HEK293T (cell line): ENCODE measurements at regions not wholly inside any gene's neighbourhood (a gene's known extent, or its start where the extent isn't known, plus 50 kb on each side); places are given as distances from the start of the nearest gene placed in this dataset.

Experiments used
- ARNT ChIP-seq: fragments of 450-650 bp; IDR thresholded peaks from 2 replicates; pipeline ENCODE4 v1.6.1; 2017; ENCODE audit warnings: mild to moderate bottlenecking
- BHLHE40 ChIP-seq: fragments of 450-650 bp; IDR thresholded peaks from 2 replicates; pipeline ENCODE4 v1.6.1; 2016; ENCODE audit warnings: mild to moderate bottlenecking, moderate library complexity, borderline replicate concordance
- ELF4 ChIP-seq: fragments of 450-650 bp; IDR thresholded peaks from 2 replicates; pipeline ENCODE4 v1.6.1; 2017; ENCODE audit warnings: antibody characterized with exemption
- FOXA1 ChIP-seq: fragments of 450-650 bp; IDR thresholded peaks from 2 replicates; pipeline ENCODE4 v1.6.1; 2016; ENCODE audit warnings: mild to moderate bottlenecking
- FOXK2 ChIP-seq: fragments of 450-650 bp; IDR thresholded peaks from 2 replicates; pipeline ENCODE4 v1.6.1; 2016; ENCODE audit warnings: mild to moderate bottlenecking
- FOXM1 ChIP-seq: fragments of 450-650 bp; IDR thresholded peaks from 2 replicates; pipeline ENCODE4 v1.6.1; 2017; ENCODE audit warnings: mild to moderate bottlenecking, borderline replicate concordance
- HDGF ChIP-seq: fragments of 450-650 bp; IDR thresholded peaks from 2 replicates; pipeline ENCODE4 v1.6.1; 2017; ENCODE audit warnings: antibody characterized with exemption, borderline replicate concordance
- L3MBTL2 ChIP-seq: fragments of 450-650 bp; conservative IDR thresholded peaks from 2 replicates; pipeline ENCODE4 v1.6.1; 2016; ENCODE audit warnings: mild to moderate bottlenecking
- LEF1 ChIP-seq: fragments of 450-650 bp; IDR thresholded peaks from 2 replicates; pipeline ENCODE4 v1.6.1; 2017; ENCODE audit warnings: mild to moderate bottlenecking, borderline replicate concordance
- NFRKB ChIP-seq: fragments of 450-650 bp; IDR thresholded peaks from 2 replicates; pipeline ENCODE4 v1.6.1; 2016; ENCODE audit warnings: mild to moderate bottlenecking, moderate library complexity
- PKNOX1 ChIP-seq: fragments of 450-650 bp; IDR thresholded peaks from 2 replicates; pipeline ENCODE4 v1.6.1; 2016
- SP1 ChIP-seq: fragments of 450-650 bp; IDR thresholded peaks from 2 replicates; pipeline ENCODE4 v1.6.1; 2017
- SUZ12 ChIP-seq: fragments of 450-650 bp; IDR thresholded peaks from 2 replicates; pipeline ENCODE4 v1.6.1; 2016; ENCODE audit warnings: mild to moderate bottlenecking
- ZNF384 ChIP-seq: fragments of 450-650 bp; IDR thresholded peaks from 2 replicates; pipeline ENCODE4 v1.6.1; 2016

GRCh38 chr12:126389961-126390360 is 1324.7 kb downstream of the AACS start:
- TF ChIP-seq SP1: no peak
- TF ChIP-seq FOXK2: no peak
- no peak for TF ChIP-seq PKNOX1
- TF ChIP-seq NFRKB: no peak
- no peak for TF ChIP-seq ELF4
- TF ChIP-seq BHLHE40: no peak
- TF ChIP-seq FOXA1: no peak
- no peak for TF ChIP-seq HDGF
- no peak for TF ChIP-seq ZNF384
- no peak for TF ChIP-seq SUZ12
- TF ChIP-seq ARNT: no peak
- no peak for TF ChIP-seq FOXM1
- TF ChIP-seq L3MBTL2: no peak
- TF ChIP-seq LEF1: no peak
